ENCODE measurements at regions not wholly inside any gene's neighbourhood (a gene's known extent, or its start where the extent isn't known, plus 50 kb on each side); places are given as distances from the start of the nearest gene placed in this dataset.

DNA sequence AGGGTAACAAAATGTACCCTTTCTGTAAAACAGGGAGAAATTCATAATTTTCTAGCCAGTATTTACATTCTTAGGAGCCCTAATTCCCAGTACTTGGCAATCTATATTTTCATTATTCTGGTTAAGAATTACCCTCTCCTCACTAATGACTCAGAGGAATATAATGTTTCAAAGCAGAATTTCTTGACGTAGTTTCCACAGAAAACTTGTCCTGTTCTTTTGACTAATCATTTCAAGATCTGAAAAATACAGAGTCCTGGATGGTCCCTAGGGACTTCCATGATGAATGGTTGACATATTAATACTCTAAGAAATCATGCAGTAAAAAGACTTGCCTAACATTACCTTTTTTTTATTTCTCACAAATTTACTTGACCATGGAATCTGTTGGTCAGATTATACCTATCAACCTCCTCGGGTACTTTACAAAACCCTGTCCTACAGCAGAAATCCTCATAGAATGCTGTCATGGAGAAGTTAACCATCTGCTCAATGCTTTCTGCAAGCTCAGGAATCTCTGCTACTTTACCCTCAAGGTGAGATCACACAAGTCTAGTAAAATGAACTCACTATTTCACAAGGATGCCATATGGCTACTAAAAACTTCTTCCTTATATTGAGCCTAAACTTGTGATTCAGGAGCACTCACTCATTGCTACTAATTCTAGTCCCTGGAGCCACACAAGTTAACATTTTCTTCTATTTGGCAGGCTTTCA lies 202.1 kb upstream of the CNR1 start:
- TF ChIP-seq, protein P1, sequence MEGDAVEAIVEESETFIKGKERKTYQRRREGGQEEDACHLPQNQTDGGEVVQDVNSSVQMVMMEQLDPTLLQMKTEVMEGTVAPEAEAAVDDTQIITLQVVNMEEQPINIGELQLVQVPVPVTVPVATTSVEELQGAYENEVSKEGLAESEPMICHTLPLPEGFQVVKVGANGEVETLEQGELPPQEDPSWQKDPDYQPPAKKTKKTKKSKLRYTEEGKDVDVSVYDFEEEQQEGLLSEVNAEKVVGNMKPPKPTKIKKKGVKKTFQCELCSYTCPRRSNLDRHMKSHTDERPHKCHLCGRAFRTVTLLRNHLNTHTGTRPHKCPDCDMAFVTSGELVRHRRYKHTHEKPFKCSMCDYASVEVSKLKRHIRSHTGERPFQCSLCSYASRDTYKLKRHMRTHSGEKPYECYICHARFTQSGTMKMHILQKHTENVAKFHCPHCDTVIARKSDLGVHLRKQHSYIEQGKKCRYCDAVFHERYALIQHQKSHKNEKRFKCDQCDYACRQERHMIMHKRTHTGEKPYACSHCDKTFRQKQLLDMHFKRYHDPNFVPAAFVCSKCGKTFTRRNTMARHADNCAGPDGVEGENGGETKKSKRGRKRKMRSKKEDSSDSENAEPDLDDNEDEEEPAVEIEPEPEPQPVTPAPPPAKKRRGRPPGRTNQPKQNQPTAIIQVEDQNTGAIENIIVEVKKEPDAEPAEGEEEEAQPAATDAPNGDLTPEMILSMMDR (IDR thresholded peaks at IDR 0.05): no peak
- TF ChIP-seq POLR2A (IDR thresholded peaks at IDR 0.05): no peak

Data from right lobe of liver (tissue), 4 donors.